ENCODE measurements at regions not wholly inside any gene's neighbourhood (a gene's known extent, or its start where the extent isn't known, plus 50 kb on each side); places are given as distances from the start of the nearest gene placed in this dataset.

DNA sequence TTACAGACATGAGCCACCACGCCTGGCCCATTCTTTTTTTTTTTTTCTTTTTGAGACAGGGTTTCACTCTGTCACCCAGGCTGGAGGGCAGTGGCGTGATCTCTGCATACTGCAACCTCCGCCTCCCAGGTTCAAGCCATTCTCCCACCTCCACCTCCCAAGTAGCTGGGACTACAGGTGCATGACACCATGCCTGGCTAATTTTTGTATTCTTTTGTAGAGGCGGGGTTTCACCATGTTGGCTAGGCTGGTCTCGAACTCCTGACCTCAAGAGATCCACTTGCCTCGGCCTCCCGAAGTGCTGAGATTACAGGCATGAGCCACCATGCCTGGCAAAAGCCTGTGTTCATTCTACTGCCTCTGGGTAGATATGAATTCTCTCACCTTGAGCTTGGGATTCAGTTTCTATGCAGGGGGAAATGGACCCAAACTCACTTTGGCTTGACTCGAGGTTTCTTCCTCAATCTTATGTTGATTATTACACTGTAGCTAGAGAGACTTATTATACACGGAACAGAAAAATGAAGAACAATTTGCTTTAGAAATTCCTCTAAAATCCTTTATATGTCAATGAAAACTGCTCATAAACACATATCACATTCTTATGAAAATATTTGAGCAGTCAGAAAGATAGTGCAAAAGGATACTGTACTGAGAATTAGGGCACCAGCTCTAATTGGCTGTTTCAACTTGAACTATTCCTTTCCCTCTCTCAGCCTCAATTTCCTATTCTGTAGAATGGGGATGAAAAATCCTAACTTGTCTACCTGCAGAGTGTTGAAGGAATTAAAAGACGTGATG lies 252.3 kb downstream of the MYCN start:
- H3K4me3 ChIP-seq (ENCODE audit: insufficient read depth, low read depth, low read length): no peak overlapping the region
- peaks cover 42% of the 10 kb centered on the region for H3K9me3 ChIP-seq (ENCODE audit: control insufficient read depth, insufficient read depth, low read length)
- H3K9me1 ChIP-seq (ENCODE audit: insufficient read depth, low read length): no peaks in the 10 kb centered on the region
- H2AK9ac ChIP-seq (replicated peaks; ENCODE audit: low read depth, low read length, poor library complexity): no peak overlapping the region
- CTCF ChIA-PET: no interaction called here
- BruUV-seq (replicated peaks): no TSS peak
- no peak overlapping the region for H3K14ac ChIP-seq (replicated peaks; ENCODE audit: low read depth, low read length)
- no peak overlapping the region for H3K4ac ChIP-seq (ENCODE audit: low read depth, low read length)
- H2AK5ac ChIP-seq (ENCODE audit: low read depth, low read length): no peak overlapping the region
- no peaks in the 10 kb centered on the region for H3K27me3 ChIP-seq (ENCODE audit: control insufficient read depth, insufficient read depth, low read length)
- H3K23ac ChIP-seq (ENCODE audit: low read depth, low read length): no peak overlapping the region
- no peak overlapping the region for H4K8ac ChIP-seq (ENCODE audit: low read depth in 2 of 2, low read length in 2 of 2)
- H3K18ac ChIP-seq (ENCODE audit: low read depth, low read length): no peak overlapping the region
- no peak overlapping the region for H2BK20ac ChIP-seq (ENCODE audit: low read depth, low read length)
- no peak overlapping the region for H2AFZ ChIP-seq (replicated peaks; ENCODE audit: low read length, poor library complexity)
- no peak overlapping the region for H3K9ac ChIP-seq (ENCODE audit: low read depth, low read length)
- no peaks in the 10 kb centered on the region for H4K20me1 ChIP-seq (ENCODE audit: insufficient read depth, low read length)
- H3K27ac ChIP-seq (ENCODE audit: insufficient read depth, low read length): no peak overlapping the region
- intact Hi-C loops (cut with micrococcal nuclease) (no loop called here), dilution Hi-C loops (cut with HindIII; ENCODE audit: low sequenced_read_pairs, unreplicated experiment) (no loop called here), in situ Hi-C loops (cut with MboI; ENCODE audit: low sequenced_read_pairs) (no loop called here)
- POLR2A ChIA-PET (ENCODE audit: unreplicated experiment): no interaction called here
- TF ChIP-seq MAZ (IDR thresholded peaks at IDR 0.05; ENCODE audit: borderline replicate concordance, low read depth, low read length): no peak
- TF ChIP-seq CHD1 (IDR thresholded peaks at IDR 0.05; ENCODE audit: low read depth, low read length): no peak
- no peak for TF ChIP-seq NFE2L2 (IDR thresholded peaks at IDR 0.05; ENCODE audit: low read depth, low read length)
- TF ChIP-seq MAFK (IDR thresholded peaks at IDR 0.05; ENCODE audit: low read depth, low read length): no peak
- TF ChIP-seq, protein P1, sequence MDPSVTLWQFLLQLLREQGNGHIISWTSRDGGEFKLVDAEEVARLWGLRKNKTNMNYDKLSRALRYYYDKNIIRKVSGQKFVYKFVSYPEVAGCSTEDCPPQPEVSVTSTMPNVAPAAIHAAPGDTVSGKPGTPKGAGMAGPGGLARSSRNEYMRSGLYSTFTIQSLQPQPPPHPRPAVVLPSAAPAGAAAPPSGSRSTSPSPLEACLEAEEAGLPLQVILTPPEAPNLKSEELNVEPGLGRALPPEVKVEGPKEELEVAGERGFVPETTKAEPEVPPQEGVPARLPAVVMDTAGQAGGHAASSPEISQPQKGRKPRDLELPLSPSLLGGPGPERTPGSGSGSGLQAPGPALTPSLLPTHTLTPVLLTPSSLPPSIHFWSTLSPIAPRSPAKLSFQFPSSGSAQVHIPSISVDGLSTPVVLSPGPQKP (IDR thresholded peaks at IDR 0.05; ENCODE audit: borderline replicate concordance, low read depth, low read length): no peak
- TF ChIP-seq, protein P2, sequence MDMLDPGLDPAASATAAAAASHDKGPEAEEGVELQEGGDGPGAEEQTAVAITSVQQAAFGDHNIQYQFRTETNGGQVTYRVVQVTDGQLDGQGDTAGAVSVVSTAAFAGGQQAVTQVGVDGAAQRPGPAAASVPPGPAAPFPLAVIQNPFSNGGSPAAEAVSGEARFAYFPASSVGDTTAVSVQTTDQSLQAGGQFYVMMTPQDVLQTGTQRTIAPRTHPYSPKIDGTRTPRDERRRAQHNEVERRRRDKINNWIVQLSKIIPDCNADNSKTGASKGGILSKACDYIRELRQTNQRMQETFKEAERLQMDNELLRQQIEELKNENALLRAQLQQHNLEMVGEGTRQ (IDR thresholded peaks at IDR 0.05; ENCODE audit: low read depth, low read length): no peak
- TF ChIP-seq CEBPB (IDR thresholded peaks at IDR 0.05; ENCODE audit: low read depth, low read length): no peak
- TF ChIP-seq, protein P3, sequence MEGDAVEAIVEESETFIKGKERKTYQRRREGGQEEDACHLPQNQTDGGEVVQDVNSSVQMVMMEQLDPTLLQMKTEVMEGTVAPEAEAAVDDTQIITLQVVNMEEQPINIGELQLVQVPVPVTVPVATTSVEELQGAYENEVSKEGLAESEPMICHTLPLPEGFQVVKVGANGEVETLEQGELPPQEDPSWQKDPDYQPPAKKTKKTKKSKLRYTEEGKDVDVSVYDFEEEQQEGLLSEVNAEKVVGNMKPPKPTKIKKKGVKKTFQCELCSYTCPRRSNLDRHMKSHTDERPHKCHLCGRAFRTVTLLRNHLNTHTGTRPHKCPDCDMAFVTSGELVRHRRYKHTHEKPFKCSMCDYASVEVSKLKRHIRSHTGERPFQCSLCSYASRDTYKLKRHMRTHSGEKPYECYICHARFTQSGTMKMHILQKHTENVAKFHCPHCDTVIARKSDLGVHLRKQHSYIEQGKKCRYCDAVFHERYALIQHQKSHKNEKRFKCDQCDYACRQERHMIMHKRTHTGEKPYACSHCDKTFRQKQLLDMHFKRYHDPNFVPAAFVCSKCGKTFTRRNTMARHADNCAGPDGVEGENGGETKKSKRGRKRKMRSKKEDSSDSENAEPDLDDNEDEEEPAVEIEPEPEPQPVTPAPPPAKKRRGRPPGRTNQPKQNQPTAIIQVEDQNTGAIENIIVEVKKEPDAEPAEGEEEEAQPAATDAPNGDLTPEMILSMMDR (conservative IDR thresholded peaks at IDR 0.05; ENCODE audit: low read depth, low read length): no peak
- TF ChIP-seq BHLHE40 (IDR thresholded peaks at IDR 0.05; ENCODE audit: low read depth, low read length): no peak
- no peak for TF ChIP-seq RCOR1 (IDR thresholded peaks at IDR 0.05; ENCODE audit: insufficient replicate concordance, low read length)
- no peak for TF ChIP-seq SMC3 (IDR thresholded peaks at IDR 0.05; ENCODE audit: low read depth, low read length)
- no peak for TF ChIP-seq RAD21 (IDR thresholded peaks at IDR 0.05; ENCODE audit: low read length)
- no peak for TF ChIP-seq RFX5 (IDR thresholded peaks at IDR 0.05; ENCODE audit: low read depth, low read length)
- no peak for TF ChIP-seq MXI1 (IDR thresholded peaks at IDR 0.05; ENCODE audit: borderline replicate concordance, low read depth, low read length)
- TF ChIP-seq FOS (IDR thresholded peaks at IDR 0.05; ENCODE audit: low read depth, low read length): no peak
- no peak for TF ChIP-seq POLR2A (IDR thresholded peaks at IDR 0.05; ENCODE audit: low read depth, low read length)
- no peak for DNase-seq
- no peak for ATAC-seq (ENCODE audit: low read depth)
- H2BK15ac ChIP-seq (ENCODE audit: low read depth, low read length): no peak overlapping the region
- no peak overlapping the region for H3K56ac ChIP-seq (ENCODE audit: extremely low read depth, insufficient read depth, low read length)
- H4K91ac ChIP-seq (ENCODE audit: insufficient read depth, low read depth, low read length): no peak overlapping the region
- H3K36me3 ChIP-seq (ENCODE audit: control insufficient read depth, insufficient read depth, low read length): no peaks in the 10 kb centered on the region
- H2BK120ac ChIP-seq (ENCODE audit: low read depth, low read length): no peak overlapping the region
- H4K5ac ChIP-seq (ENCODE audit: low read depth, low read length): no peak overlapping the region
- 10% methylated on average over 2 of the region's 10 CpGs; no CpG with 5 or more reads in 1 of the 2 experiments for WGBS, 2 experiments (ENCODE audit: extremely low coverage in 2 of 2, insufficient read length in 1 of 2)
- H2BK5ac ChIP-seq (ENCODE audit: low read depth, low read length, poor library complexity, severe bottlenecking): no peak overlapping the region
- no peak overlapping the region for H3K4me2 ChIP-seq (ENCODE audit: low read depth, low read length)
- H3K4me1 ChIP-seq (ENCODE audit: control insufficient read depth, insufficient read depth, low read length): no peaks in the 10 kb centered on the region
- no peaks in the 10 kb centered on the region for H3K79me1 ChIP-seq (ENCODE audit: low read depth in 1 of 2, low read length in 2 of 2)

Data from IMR-90 (cell line).